ENCODE measurements at regions not wholly inside any gene's neighbourhood (a gene's known extent, or its start where the extent isn't known, plus 50 kb on each side); places are given as distances from the start of the nearest gene placed in this dataset.

GRCh38 chr10:108556186-108556585, 1367.1 kb downstream of the XPNPEP1 start:
- Histone ChIP-seq H3T11ph (ENCODE audit: low read length) (no peak overlapping the region), H3K79me2 (ENCODE audit: insufficient read depth, low read length) (no peaks in the 10 kb centered on the region), H2AFZ (ENCODE audit: low read length) (no peak overlapping the region), H2BK20ac (ENCODE audit: low read depth, low read length, poor library complexity, severe bottlenecking) (no peak overlapping the region), H3K4ac (ENCODE audit: low read depth, low read length) (no peak overlapping the region), H3K27ac (ENCODE audit: insufficient read length, low read depth, low read length) (no peak overlapping the region), H3K14ac (ENCODE audit: insufficient read depth, low read length) (no peak overlapping the region), H4K5ac (ENCODE audit: insufficient read length, low read depth, low read length) (no peak overlapping the region), H3K27me3 (ENCODE audit: insufficient read depth, low read length) (no peaks in the 10 kb centered on the region), H4K8ac (replicated peaks; ENCODE audit: insufficient read length, low read depth, low read length) (no peak overlapping the region), H2BK15ac (ENCODE audit: low read depth, low read length) (no peak overlapping the region), H2BK120ac (ENCODE audit: low read depth, low read length, poor library complexity, severe bottlenecking) (no peak overlapping the region), H3K9ac (ENCODE audit: extremely low read depth, insufficient read length, low read length) (no peak overlapping the region), H4K20me1 (ENCODE audit: control insufficient read depth, insufficient read depth, insufficient read length) (no peaks in the 10 kb centered on the region), H3K4me1 (ENCODE audit: insufficient read depth, low read length) (no peaks in the 10 kb centered on the region), H3K23me2 (ENCODE audit: insufficient read length, low read depth, low read length, poor library complexity, severe bottlenecking) (no peaks in the 10 kb centered on the region), H3K4me2 (ENCODE audit: insufficient read depth, insufficient read length, low read length) (no peak overlapping the region), H3K56ac (ENCODE audit: insufficient read length, low read depth, low read length) (no peak overlapping the region), H3K79me1 (ENCODE audit: insufficient read depth, low read depth, low read length, poor library complexity, severe bottlenecking) (no peaks in the 10 kb centered on the region), H4K91ac (ENCODE audit: insufficient read length, low read depth, low read length) (no peak overlapping the region), H2BK12ac (ENCODE audit: insufficient read length, low read depth, low read length) (no peak overlapping the region), H3K18ac (ENCODE audit: insufficient read length, low read depth, low read length) (no peak overlapping the region), H2BK5ac (ENCODE audit: insufficient read length, low read length) (no peak overlapping the region), H3K23ac (ENCODE audit: insufficient read length, low read depth, low read length) (no peak overlapping the region), H2AK5ac (ENCODE audit: insufficient read length, low read length) (no peak overlapping the region), H3K9me3 (ENCODE audit: control insufficient read depth, low read depth, low read length) (no peaks in the 10 kb centered on the region)
- Mint-ChIP-seq H3K9me3 (peaks cover 3% of the 10 kb centered on the region in 2 experiments; a peak in 2 of 5 replicates), H3K4me3 (no peak overlapping the region), H3K27ac (no peak overlapping the region), H3K4me1 (no peaks in the 10 kb centered on the region), H3K27me3 (ENCODE audit: low read depth) (no peaks in the 10 kb centered on the region), H3K36me3 (ENCODE audit: insufficient read depth in 1 of 3, low read depth in 3 of 3) (no peaks in the 10 kb centered on the region; a peak in 1 of 7 replicates)
- DNase-seq = no peak
- no CpG with 5 or more reads among the region's 4 CpGs for WGBS (ENCODE audit: extremely low coverage, insufficient read length, low lambda C conversion rate)
- no peak for TF ChIP-seq CTCF (conservative IDR thresholded peaks at IDR 0.05)

All from H9 (cell line).